NB4 (cell line): ENCODE measurements at regions not wholly inside any gene's neighbourhood (a gene's known extent, or its start where the extent isn't known, plus 50 kb on each side); places are given as distances from the start of the nearest gene placed in this dataset.

Source experiments
- MYC ChIP-seq: IDR thresholded peaks from 2 replicates; pipeline ENCODE4 v1.6.1; 2011; ENCODE audit warnings: low read depth, low read length
- POLR2A ChIP-seq: IDR thresholded peaks from 2 replicates; pipeline ENCODE4 v1.6.1; 2011; ENCODE audit warnings: mild to moderate bottlenecking; ENCODE audit not compliant: insufficient read length; ENCODE audit errors: extremely low read depth
- TF ChIP-seq, protein P1 (sequence below): IDR thresholded peaks from one replicate; pipeline ENCODE4 v1.5.1; 2012; ENCODE audit warnings: low read depth, low read length
- TF ChIP-seq, protein P2 (sequence below): IDR thresholded peaks from 2 replicates; pipeline ENCODE4 v1.6.1; 2011; ENCODE audit warnings: low read depth, low read length

DNA sequence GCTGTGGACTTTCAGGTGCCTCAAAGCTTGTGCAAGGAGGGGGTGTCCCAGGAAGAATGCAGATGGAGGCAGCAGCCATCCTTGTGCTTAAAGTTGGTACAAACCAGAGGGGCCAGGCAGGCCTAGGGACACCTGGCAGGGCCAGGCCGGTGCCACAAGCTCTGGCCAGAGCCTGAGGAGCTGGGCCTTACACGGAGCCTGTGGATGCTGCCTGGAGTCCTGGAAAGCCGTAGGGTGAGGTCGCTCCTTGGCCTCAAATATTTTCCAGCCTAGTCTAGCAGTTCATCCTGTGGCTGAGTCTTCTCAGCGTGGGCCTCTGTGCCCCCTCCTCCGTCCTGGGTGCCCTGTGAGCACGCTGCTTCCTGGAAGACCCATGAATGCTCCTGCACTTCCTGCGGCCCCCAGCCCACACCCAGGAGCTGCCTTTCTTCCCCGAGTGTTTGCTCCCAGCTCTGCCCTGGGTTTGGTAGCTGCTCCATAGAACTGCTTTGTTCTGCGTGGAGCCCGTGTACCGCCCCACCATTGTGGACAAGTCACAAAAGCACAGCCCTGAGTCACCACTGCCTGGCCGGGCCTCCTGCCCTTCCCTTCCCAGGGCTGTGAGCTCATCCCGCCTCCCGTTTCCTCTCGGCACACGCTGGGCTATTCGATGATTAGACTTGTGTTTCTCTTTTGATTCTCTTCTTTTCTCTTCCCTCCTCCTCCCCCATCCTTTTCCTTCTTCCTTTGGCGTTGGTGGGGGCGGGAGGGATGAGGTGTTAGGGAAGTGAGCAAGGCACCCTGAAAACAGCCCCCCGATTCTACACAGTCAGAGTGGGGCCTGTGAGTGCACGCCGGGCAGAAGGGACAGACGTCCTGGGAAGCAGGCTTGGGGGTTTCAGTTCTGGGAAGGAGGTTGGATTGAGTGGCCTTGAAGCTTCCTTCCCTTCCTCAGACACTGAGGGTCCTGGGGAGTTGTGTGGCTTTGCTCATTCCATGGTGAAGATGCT is 73.2 kb upstream of the SHH start:
- TF ChIP-seq, protein P1, sequence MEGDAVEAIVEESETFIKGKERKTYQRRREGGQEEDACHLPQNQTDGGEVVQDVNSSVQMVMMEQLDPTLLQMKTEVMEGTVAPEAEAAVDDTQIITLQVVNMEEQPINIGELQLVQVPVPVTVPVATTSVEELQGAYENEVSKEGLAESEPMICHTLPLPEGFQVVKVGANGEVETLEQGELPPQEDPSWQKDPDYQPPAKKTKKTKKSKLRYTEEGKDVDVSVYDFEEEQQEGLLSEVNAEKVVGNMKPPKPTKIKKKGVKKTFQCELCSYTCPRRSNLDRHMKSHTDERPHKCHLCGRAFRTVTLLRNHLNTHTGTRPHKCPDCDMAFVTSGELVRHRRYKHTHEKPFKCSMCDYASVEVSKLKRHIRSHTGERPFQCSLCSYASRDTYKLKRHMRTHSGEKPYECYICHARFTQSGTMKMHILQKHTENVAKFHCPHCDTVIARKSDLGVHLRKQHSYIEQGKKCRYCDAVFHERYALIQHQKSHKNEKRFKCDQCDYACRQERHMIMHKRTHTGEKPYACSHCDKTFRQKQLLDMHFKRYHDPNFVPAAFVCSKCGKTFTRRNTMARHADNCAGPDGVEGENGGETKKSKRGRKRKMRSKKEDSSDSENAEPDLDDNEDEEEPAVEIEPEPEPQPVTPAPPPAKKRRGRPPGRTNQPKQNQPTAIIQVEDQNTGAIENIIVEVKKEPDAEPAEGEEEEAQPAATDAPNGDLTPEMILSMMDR = no peak
- TF ChIP-seq POLR2A = no peak
- TF ChIP-seq MYC = no peak
- TF ChIP-seq, protein P2, sequence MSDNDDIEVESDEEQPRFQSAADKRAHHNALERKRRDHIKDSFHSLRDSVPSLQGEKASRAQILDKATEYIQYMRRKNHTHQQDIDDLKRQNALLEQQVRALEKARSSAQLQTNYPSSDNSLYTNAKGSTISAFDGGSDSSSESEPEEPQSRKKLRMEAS = no peak
